ENCODE measurements at regions not wholly inside any gene's neighbourhood (a gene's known extent, or its start where the extent isn't known, plus 50 kb on each side); places are given as distances from the start of the nearest gene placed in this dataset.

- Histone ChIP-seq H3K36me3 (no peaks in the 10 kb centered on the region), H3K9me3 (replicated peaks) (no peaks in the 10 kb centered on the region), H3K27me3 (replicated peaks) (no peaks in the 10 kb centered on the region), H3K4me1 (replicated peaks) (no peaks in the 10 kb centered on the region), H3K4me3 (no peak overlapping the region), H3K27ac (no peak overlapping the region)
- DNase-seq (ENCODE audit: low read depth in 1 of 2, low spot score in 2 of 2): no peak
Observed at GRCh38 chr5:110115503-110115902, 425.8 kb downstream of the MAN2A1 start.

GRCh38 chr5:110116539-110116938 is 426.8 kb downstream of the MAN2A1 start:
- Histone ChIP-seq H3K27ac (no peak overlapping the region), H3K4me3 (no peak overlapping the region), H3K27me3 (replicated peaks) (no peaks in the 10 kb centered on the region), H3K4me1 (replicated peaks) (no peaks in the 10 kb centered on the region), H3K36me3 (no peaks in the 10 kb centered on the region), H3K9me3 (replicated peaks) (no peaks in the 10 kb centered on the region)
- no peak for DNase-seq (ENCODE audit: low read depth in 1 of 2, low spot score in 2 of 2)

- no peak for DNase-seq (ENCODE audit: low read depth in 1 of 2, low spot score in 2 of 2)
- peaks cover 13% of the 10 kb centered on the region; the same call in 1 of the 2 replicates for H3K9me3 ChIP-seq (replicated peaks)
- H3K36me3 ChIP-seq: no peaks in the 10 kb centered on the region
- no peak overlapping the region for H3K27ac ChIP-seq
- no peaks in the 10 kb centered on the region for H3K4me1 ChIP-seq (replicated peaks)
- no peaks in the 10 kb centered on the region for H3K27me3 ChIP-seq (replicated peaks)
- no peak overlapping the region for H3K4me3 ChIP-seq
Observed at GRCh38 chr5:110134963-110135935, 445.5 kb downstream of the MAN2A1 start.

- H3K4me1 ChIP-seq (replicated peaks): no peaks in the 10 kb centered on the region
- peak in 1 of 2 experiments; percentile 6 for DNase-seq (ENCODE audit: low read depth in 1 of 2, low spot score in 2 of 2)
- H3K27ac ChIP-seq: no peak overlapping the region
- H3K9me3 ChIP-seq (replicated peaks): no peaks in the 10 kb centered on the region
- no peaks in the 10 kb centered on the region for H3K27me3 ChIP-seq (replicated peaks)
- no peaks in the 10 kb centered on the region for H3K36me3 ChIP-seq
- H3K4me3 ChIP-seq: no peak overlapping the region
Observed at GRCh38 chr5:110150199-110150598, 460.5 kb downstream of the MAN2A1 start.

- Histone ChIP-seq H3K4me3 (no peak overlapping the region), H3K9me3 (replicated peaks) (no peaks in the 10 kb centered on the region), H3K4me1 (replicated peaks) (no peaks in the 10 kb centered on the region; the same call in 1 of the 2 replicates), H3K27ac (0 out of 2 replicates have a peak overlapping the region, but pooled peaks have one; percentile 0), H3K36me3 (no peaks in the 10 kb centered on the region), H3K27me3 (replicated peaks) (no peaks in the 10 kb centered on the region)
- peak in 1 of 2 experiments; percentile 27 for DNase-seq (ENCODE audit: low read depth in 1 of 2, low spot score in 2 of 2)
Observed at GRCh38 chr5:110159202-110159601, 469.5 kb downstream of the MAN2A1 start.

GRCh38 chr5:110161162-110161561 is 471.4 kb downstream of the MAN2A1 start:
- no peaks in the 10 kb centered on the region; the same call in 1 of the 2 replicates for H3K4me1 ChIP-seq (replicated peaks)
- no peak for DNase-seq (ENCODE audit: low read depth in 1 of 2, low spot score in 2 of 2)

GRCh38 chr5:110165366-110165765 is 475.6 kb downstream of the MAN2A1 start:
- H3K27me3 ChIP-seq (replicated peaks): no peaks in the 10 kb centered on the region
- no peak overlapping the region for H3K27ac ChIP-seq
- no peaks in the 10 kb centered on the region for H3K4me1 ChIP-seq (replicated peaks)
- DNase-seq (ENCODE audit: low read depth in 1 of 2, low spot score in 2 of 2): no peak
- no peaks in the 10 kb centered on the region; the same call in 1 of the 2 replicates for H3K9me3 ChIP-seq (replicated peaks)
- H3K36me3 ChIP-seq: no peaks in the 10 kb centered on the region
- no peak overlapping the region for H3K4me3 ChIP-seq

More at GRCh38 chr5:110161162-110161561, 471.4 kb downstream of the MAN2A1 start:
- H3K9me3 ChIP-seq (replicated peaks): no peaks in the 10 kb centered on the region
- H3K27ac ChIP-seq: no peak overlapping the region
- H3K4me3 ChIP-seq: no peak overlapping the region
- H3K27me3 ChIP-seq (replicated peaks): no peaks in the 10 kb centered on the region
- H3K36me3 ChIP-seq: no peaks in the 10 kb centered on the region

GRCh38 chr5:110167384-110167783 is 477.7 kb downstream of the MAN2A1 start:
- H3K27me3 ChIP-seq (replicated peaks): no peaks in the 10 kb centered on the region
- H3K9me3 ChIP-seq (replicated peaks): peaks cover 9% of the 10 kb centered on the region
- no peaks in the 10 kb centered on the region for H3K4me1 ChIP-seq (replicated peaks)
- no peak overlapping the region for H3K4me3 ChIP-seq
- H3K27ac ChIP-seq: no peak overlapping the region
- H3K36me3 ChIP-seq: no peaks in the 10 kb centered on the region
- no peak for DNase-seq (ENCODE audit: low read depth in 1 of 2, low spot score in 2 of 2)

- H3K27ac ChIP-seq: no peak overlapping the region
- H3K4me3 ChIP-seq: no peak overlapping the region
- no peaks in the 10 kb centered on the region for H3K4me1 ChIP-seq (replicated peaks)
- no peaks in the 10 kb centered on the region for H3K27me3 ChIP-seq (replicated peaks)
- H3K36me3 ChIP-seq: no peaks in the 10 kb centered on the region
- DNase-seq (ENCODE audit: low read depth in 1 of 2, low spot score in 2 of 2): no peak
- H3K9me3 ChIP-seq (replicated peaks): peaks cover 9% of the 10 kb centered on the region
Observed at GRCh38 chr5:110169461-110169860, 479.7 kb downstream of the MAN2A1 start.

GRCh38 chr5:110177729-110178128 is 488.0 kb downstream of the MAN2A1 start:
- no peaks in the 10 kb centered on the region for H3K36me3 ChIP-seq
- H3K27me3 ChIP-seq (replicated peaks): no peaks in the 10 kb centered on the region
- H3K27ac ChIP-seq: no peak overlapping the region
- H3K4me1 ChIP-seq (replicated peaks): no peaks in the 10 kb centered on the region
- no peak for DNase-seq (ENCODE audit: low read depth in 1 of 2, low spot score in 2 of 2)
- no peak overlapping the region for H3K4me3 ChIP-seq
- no peaks in the 10 kb centered on the region for H3K9me3 ChIP-seq (replicated peaks)

- Histone ChIP-seq H3K4me3 (no peak overlapping the region), H3K36me3 (no peaks in the 10 kb centered on the region), H3K4me1 (replicated peaks) (no peaks in the 10 kb centered on the region), H3K27ac (no peak overlapping the region), H3K9me3 (replicated peaks) (no peaks in the 10 kb centered on the region), H3K27me3 (replicated peaks) (no peaks in the 10 kb centered on the region)
- no peak for DNase-seq (ENCODE audit: low read depth in 1 of 2, low spot score in 2 of 2)
Observed at GRCh38 chr5:110179321-110179720, 489.6 kb downstream of the MAN2A1 start.

- no peak overlapping the region for H3K4me3 ChIP-seq
- no peak for DNase-seq (ENCODE audit: low read depth in 1 of 2, low spot score in 2 of 2)
- H3K27ac ChIP-seq: no peak overlapping the region
- no peaks in the 10 kb centered on the region for H3K36me3 ChIP-seq
- H3K9me3 ChIP-seq (replicated peaks): no peaks in the 10 kb centered on the region
- no peaks in the 10 kb centered on the region for H3K4me1 ChIP-seq (replicated peaks)
- no peaks in the 10 kb centered on the region for H3K27me3 ChIP-seq (replicated peaks)
Observed at GRCh38 chr5:110194191-110194590, 504.5 kb downstream of the MAN2A1 start.

GRCh38 chr5:110195288-110195687 is 505.6 kb downstream of the MAN2A1 start:
- H3K4me1 ChIP-seq (replicated peaks): no peaks in the 10 kb centered on the region
- H3K36me3 ChIP-seq: no peaks in the 10 kb centered on the region
- DNase-seq (ENCODE audit: low read depth in 1 of 2, low spot score in 2 of 2): no peak
- no peak overlapping the region for H3K4me3 ChIP-seq
- no peaks in the 10 kb centered on the region for H3K9me3 ChIP-seq (replicated peaks)
- no peak overlapping the region for H3K27ac ChIP-seq
- no peaks in the 10 kb centered on the region for H3K27me3 ChIP-seq (replicated peaks)

- Histone ChIP-seq H3K27ac (no peak overlapping the region), H3K4me1 (replicated peaks) (no peaks in the 10 kb centered on the region), H3K27me3 (replicated peaks) (no peaks in the 10 kb centered on the region), H3K4me3 (no peak overlapping the region), H3K9me3 (replicated peaks) (no peaks in the 10 kb centered on the region; the same call in 1 of the 2 replicates), H3K36me3 (no peaks in the 10 kb centered on the region)
- DNase-seq (ENCODE audit: low read depth in 1 of 2, low spot score in 2 of 2): no peak
Observed at GRCh38 chr5:110201791-110202190, 512.1 kb downstream of the MAN2A1 start.

Data from SJSA1 (cell line).